Gastrocnemius medialis (tissue), 4 donors: ENCODE measurements at regions not wholly inside any gene's neighbourhood (a gene's known extent, or its start where the extent isn't known, plus 50 kb on each side); places are given as distances from the start of the nearest gene placed in this dataset.

Experiments used
- ATAC-seq, 2 donors: fragments of 150-250 bp; one replicate each; pipeline ENCODE4 v1.9.1; 2016
- DNase-seq, 2 donors: peaks; one replicate each; pipeline ENCODE4 v3.0.0-alpha.2; 2019
- H3K27ac ChIP-seq, 4 donors: fragments of 200-600 bp; sonication (generic); 1 replicate in 1 of 4; 2 replicates in 3 of 4; pipeline ENCODE4 v1.5.1; 2016 to 2018; ENCODE audit warnings: mild to moderate bottlenecking in 2 of 4, moderate library complexity in 1 of 4
- H3K27me3 ChIP-seq, 3 donors: fragments of 200-600 bp; sonication (generic) in 2 of 3; 1 replicate in 1 of 3; 2 replicates in 2 of 3; pipeline versions ENCODE4 v1.5.1 to v1.6.0; 2016 to 2019; ENCODE audit warnings: mild to moderate bottlenecking in 1 of 3, moderate library complexity in 1 of 3
- H3K36me3 ChIP-seq, 2 donors: fragments of 200-600 bp; sonication (generic) in 1 of 2; one replicate each; pipeline ENCODE4 v1.5.1; 2017 to 2018
- H3K4me1 ChIP-seq, 2 donors: fragments of 200-600 bp; sonication (generic) in 1 of 2; one replicate each; pipeline ENCODE4 v1.5.1; 2016 to 2017; ENCODE audit warnings: mild to moderate bottlenecking in 2 of 2
- H3K4me3 ChIP-seq, 4 donors: fragments of 200-600 bp; sonication (generic) in 3 of 4; 1 replicate in 1 of 4; 2 replicates in 3 of 4; pipeline ENCODE4 v1.5.1; 2016 to 2019; ENCODE audit warnings: mild to moderate bottlenecking in 2 of 4
- H3K9me3 ChIP-seq, 3 donors: fragments of 200-600 bp; sonication (generic) in 2 of 3; 1 replicate in 1 of 3; 2 replicates in 2 of 3; pipeline ENCODE4 v1.5.1; 2016 to 2019
- POLR2A ChIP-seq, 2 donors: fragments of 450-650 bp; IDR thresholded peaks; one replicate each; pipeline ENCODE4 v1.6.1; 2017; ENCODE audit warnings: antibody characterized with exemption in 2 of 2, mild to moderate bottlenecking in 2 of 2, moderate library complexity in 2 of 2
- in situ Hi-C, 4 donors: fragments of 200-750 bp; cut with MboI; loops; one replicate each; pipeline versions ENCODE4 v1.15.0 to v1.8.0; 2017; ENCODE audit warnings: low sequenced_read_pairs in 4 of 4
- intact Hi-C: fragments of 100-400 bp; cut with DNase I; formaldehyde crosslinking; loops from one replicate; pipeline ENCODE4 v1.15.1; 2023; ENCODE audit warnings: low total_unique reads
- TF ChIP-seq, protein P1 (sequence below), 5 experiments: fragments of 450-650 bp in 3 of 5; fragments of 200-600 bp in 2 of 5; sonication (generic) in 2 of 5; IDR thresholded peaks in 4 of 5; conservative IDR thresholded peaks in 1 of 5; 1 replicate in 4 of 5; 2 replicates in 1 of 5; pipeline ENCODE4 v1.5.1; 2016 to 2019; ENCODE audit warnings: antibody characterized with exemption in 5 of 5, mild to moderate bottlenecking in 3 of 5, moderate library complexity in 3 of 5

DNA sequence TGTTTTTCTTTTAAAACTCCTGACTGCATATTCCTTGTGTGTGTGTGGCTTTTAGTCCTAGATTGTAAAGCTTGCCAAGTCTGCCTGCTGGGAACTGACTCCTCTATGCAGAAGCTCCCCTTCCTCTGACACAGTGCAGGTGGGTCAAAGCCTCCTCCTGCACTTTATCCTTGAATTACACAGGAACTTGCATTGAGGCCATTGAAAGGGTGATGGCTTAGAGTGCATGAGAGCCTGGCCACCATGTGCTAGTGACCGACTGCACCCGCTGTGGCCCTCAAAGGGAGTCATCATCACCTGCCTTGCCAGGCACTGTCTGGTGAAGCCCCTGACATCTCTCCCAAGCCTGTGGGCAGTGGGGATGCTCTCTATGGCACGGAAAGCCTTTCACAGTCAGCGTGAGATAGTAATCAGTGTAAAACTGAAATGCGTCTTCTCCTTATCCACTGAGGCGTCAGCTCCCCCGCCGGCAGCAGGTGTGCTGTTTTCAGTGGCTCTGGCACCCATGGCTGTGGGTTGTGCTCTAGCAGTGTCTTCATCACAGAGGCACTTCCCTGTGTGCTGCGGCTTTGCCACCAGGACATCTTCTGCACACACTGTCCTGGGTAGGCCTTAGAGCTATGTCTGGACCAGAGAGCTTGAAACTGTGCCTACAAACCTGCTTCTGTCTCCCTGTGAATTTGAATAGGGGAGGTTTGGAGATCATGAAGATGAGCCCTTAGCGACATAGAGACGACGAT lies 87.9 kb downstream of the THBS2 start:
- ATAC-seq: no peak
- H3K36me3 ChIP-seq: no peaks in the 10 kb centered on the region
- in situ Hi-C loops (no loop called here), intact Hi-C loops (no loop called here)
- H3K4me1 ChIP-seq: no peaks in the 10 kb centered on the region
- no peaks in the 10 kb centered on the region for H3K9me3 ChIP-seq
- H3K27me3 ChIP-seq: peaks cover 0 to 7% (median 3%) of the 10 kb centered on the region in 3 donors
- H3K27ac ChIP-seq: no peak overlapping the region
- TF ChIP-seq, protein P1, sequence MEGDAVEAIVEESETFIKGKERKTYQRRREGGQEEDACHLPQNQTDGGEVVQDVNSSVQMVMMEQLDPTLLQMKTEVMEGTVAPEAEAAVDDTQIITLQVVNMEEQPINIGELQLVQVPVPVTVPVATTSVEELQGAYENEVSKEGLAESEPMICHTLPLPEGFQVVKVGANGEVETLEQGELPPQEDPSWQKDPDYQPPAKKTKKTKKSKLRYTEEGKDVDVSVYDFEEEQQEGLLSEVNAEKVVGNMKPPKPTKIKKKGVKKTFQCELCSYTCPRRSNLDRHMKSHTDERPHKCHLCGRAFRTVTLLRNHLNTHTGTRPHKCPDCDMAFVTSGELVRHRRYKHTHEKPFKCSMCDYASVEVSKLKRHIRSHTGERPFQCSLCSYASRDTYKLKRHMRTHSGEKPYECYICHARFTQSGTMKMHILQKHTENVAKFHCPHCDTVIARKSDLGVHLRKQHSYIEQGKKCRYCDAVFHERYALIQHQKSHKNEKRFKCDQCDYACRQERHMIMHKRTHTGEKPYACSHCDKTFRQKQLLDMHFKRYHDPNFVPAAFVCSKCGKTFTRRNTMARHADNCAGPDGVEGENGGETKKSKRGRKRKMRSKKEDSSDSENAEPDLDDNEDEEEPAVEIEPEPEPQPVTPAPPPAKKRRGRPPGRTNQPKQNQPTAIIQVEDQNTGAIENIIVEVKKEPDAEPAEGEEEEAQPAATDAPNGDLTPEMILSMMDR (IDR thresholded peaks at IDR 0.05 in 4 of 5, conservative IDR thresholded peaks at IDR 0.05 in 1 of 5): no peak
- no peak for TF ChIP-seq POLR2A (IDR thresholded peaks at IDR 0.05)
- no peak for DNase-seq
- H3K4me3 ChIP-seq: no peak overlapping the region

DNA sequence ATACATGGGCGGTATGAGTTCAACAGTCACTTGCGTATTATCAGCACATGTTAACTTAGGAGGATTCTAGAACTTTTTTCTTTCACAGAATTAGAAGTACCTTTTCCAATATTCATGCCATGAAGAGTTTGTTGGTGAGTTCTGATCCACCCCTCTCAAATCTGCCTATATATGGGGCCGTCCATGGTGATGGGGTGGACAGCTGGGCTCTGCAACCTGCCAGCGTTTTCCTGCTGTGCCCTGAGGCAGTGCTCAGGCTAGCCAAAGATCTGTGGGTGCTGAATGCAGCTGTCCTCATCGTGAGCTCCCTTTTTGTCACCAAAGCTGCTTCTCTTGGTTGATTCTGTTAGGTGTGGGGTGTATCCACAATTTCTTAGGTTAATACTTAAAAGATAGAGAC lies 88.7 kb downstream of the THBS2 start:
- intact Hi-C loops (no loop called here), in situ Hi-C loops (no loop called here)
- TF ChIP-seq, protein P1 (IDR thresholded peaks at IDR 0.05 in 4 of 5, conservative IDR thresholded peaks at IDR 0.05 in 1 of 5): no peak
- no peak for TF ChIP-seq POLR2A (IDR thresholded peaks at IDR 0.05)
- H3K4me3 ChIP-seq: no peak overlapping the region
- no peak overlapping the region for H3K27ac ChIP-seq
- no peaks in the 10 kb centered on the region for H3K9me3 ChIP-seq
- DNase-seq (no peak), ATAC-seq (no peak)
- H3K36me3 ChIP-seq: no peaks in the 10 kb centered on the region
- no peaks in the 10 kb centered on the region for H3K4me1 ChIP-seq
- peaks cover 0 to 7% (median 3%) of the 10 kb centered on the region in 3 donors for H3K27me3 ChIP-seq

DNA sequence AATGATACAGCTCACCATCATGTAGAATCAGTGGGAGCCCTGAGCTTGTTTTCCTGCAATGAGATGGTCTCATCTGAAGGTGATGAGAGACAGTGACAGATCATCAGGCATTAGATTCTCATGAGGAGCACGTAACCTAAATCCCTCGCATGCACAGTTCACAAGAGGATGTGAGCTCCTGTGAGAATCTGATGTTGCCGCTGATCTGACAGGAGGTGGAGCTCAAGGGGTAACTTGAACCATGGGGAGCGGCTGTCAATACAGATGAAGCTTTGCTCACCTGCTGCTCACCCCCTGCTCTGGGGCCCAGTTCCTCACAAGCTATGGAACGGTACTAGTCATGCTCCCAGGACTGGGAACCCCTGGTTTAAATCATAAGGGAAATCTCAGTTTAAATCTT lies 89.2 kb downstream of the THBS2 start:
- TF ChIP-seq, protein P1 (IDR thresholded peaks at IDR 0.05 in 4 of 5, conservative IDR thresholded peaks at IDR 0.05 in 1 of 5): no peak
- no peak for TF ChIP-seq POLR2A (IDR thresholded peaks at IDR 0.05)
- intact Hi-C loops: no loop called here
- H3K36me3 ChIP-seq: no peaks in the 10 kb centered on the region
- H3K27ac ChIP-seq: no peak overlapping the region
- no peaks in the 10 kb centered on the region for H3K9me3 ChIP-seq
- no peak for ATAC-seq
- H3K4me1 ChIP-seq: no peaks in the 10 kb centered on the region
- in situ Hi-C loops: no loop called here
- no peak overlapping the region for H3K4me3 ChIP-seq
- H3K27me3 ChIP-seq: peaks cover 0 to 7% (median 3%) of the 10 kb centered on the region in 3 donors
- no peak for DNase-seq

DNA sequence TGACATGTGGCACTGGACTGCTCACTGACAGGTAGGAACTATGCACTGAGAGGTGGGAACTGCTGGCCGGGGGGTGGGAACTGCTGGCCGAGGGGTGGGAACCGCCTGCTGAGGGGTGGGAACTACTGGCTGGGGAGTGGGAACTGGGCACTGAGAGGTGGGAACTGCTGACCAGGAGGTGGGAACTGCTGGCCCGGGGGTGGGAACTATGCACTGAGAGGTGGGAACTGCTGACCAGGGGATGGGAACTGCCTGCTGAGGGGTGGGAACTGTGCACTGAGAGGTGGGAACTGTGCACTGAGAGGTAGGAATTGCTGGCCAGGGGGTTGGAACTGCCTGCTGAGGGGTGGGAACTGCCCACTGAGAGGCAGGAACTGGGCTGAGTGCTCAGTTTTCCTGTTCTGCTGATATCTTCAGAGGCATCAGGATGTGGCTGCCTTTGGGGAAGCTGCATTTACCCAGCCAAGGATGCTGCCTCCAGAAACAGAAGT lies 90.2 kb downstream of the THBS2 start:
- Histone ChIP-seq H3K4me1 (no peaks in the 10 kb centered on the region), H3K27ac (no peak overlapping the region), H3K36me3 (no peaks in the 10 kb centered on the region), H3K9me3 (no peaks in the 10 kb centered on the region), H3K27me3 (peaks cover 0 to 7% (median 3%) of the 10 kb centered on the region in 3 donors), H3K4me3 (no peak overlapping the region)
- intact Hi-C loops (no loop called here), in situ Hi-C loops (no loop called here)
- no peak for ATAC-seq
- DNase-seq: no peak
- TF ChIP-seq, protein P1 (IDR thresholded peaks at IDR 0.05 in 4 of 5, conservative IDR thresholded peaks at IDR 0.05 in 1 of 5): no peak
- no peak for TF ChIP-seq POLR2A (IDR thresholded peaks at IDR 0.05)
